Effector CD8-positive, alpha-beta T cell (primary cell): ENCODE measurements at regions not wholly inside any gene's neighbourhood (a gene's known extent, or its start where the extent isn't known, plus 50 kb on each side); places are given as distances from the start of the nearest gene placed in this dataset.
"Not testable (repeated sequence)": the region's sequence is repeated elsewhere in the genome, so short reads cannot be mapped to it uniquely, and the experiment has no call there.

Experiments used
- DNase-seq: peaks from one replicate; lab custom pipeline; 2025; lab: John Stamatoyannopoulos, UW

DNA sequence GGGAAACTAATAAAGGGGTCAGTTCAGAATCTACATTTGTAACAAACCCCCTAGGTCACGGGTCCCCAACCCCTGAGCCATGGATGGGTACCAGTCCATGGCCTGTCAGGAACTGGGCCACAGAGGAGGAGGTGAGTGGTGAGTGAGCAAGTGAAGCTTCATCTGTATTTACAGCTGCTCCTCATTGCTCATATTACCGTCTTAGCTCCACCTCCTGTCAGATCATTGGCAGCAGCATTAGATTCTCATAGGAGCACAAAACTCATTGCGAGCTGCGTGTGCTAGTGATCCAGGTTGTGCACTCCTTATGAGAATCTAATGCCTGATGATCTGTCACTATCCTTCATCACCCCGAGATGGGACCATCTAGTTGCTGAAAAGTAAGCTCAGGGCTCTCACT is 88.4 kb upstream of the MPP7 start:
- DNase-seq = no peak

DNA sequence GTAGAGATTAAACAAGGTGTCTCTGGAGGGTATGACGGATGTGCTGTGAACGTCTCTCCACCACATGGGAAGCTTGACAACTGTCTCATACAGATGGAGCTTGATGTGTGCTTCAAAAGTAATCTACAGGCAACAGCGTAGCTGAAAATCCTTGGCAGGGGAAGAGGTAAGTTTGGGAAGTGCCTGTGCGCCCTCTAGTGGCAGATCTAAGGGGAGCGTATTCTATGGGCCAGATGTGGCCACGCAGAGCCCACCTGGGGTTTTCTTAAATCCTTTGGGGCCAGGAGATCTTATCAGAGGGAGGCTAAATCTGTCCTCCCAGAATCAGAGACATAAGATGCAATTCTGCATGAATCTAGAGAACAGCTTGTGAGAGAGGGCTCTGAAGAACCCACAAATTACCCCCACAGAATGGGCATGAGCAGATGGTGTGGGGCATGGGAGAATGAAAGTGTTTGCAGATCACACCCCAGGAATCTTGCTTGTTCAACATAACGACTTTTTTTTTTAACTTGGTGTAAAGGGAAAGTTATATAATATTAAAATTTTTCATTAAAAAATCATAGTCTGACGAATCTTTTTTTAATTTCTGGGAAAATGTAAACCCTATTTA is 91.2 kb upstream of the MPP7 start:
- DNase-seq = peak; percentile 49

DNA sequence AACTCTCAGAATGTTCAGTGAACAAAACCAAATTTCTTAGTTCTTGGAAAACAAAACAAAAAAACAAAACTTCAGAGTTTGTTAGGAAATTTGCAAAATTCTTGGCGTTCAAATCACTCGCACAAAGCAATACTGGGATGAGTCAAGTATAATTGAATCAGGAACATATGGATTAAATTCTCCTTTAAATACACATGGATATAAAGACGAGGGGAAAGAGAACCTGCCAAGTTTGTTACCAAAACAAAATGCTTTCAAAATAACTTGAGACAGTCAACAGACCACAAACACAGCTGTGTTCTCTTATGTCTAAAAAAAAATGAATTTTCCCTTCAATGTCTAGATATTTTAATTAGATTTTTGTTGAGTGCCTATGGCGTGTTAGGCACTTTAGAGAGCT is 93.5 kb upstream of the MPP7 start:
- no peak for DNase-seq

DNA sequence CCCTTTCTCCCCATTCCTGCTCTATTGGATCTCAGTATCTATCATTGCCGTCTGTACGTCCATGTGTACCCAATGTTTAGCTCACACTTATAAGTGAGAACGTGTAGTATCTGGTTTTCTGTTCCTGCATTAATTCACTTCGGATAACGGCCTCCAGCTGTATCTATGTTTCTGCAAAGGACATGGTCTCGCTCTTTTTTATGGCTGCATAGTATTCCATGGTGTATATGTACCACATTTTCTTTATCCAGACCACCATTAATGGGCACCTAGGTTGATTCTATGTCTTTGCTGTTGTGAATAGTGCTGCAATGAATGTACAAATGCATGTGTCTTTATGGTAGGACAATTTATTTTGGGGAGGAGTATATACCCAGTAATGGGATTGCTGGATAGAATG is 94.4 kb upstream of the MPP7 start:
- DNase-seq = no peak

DNA sequence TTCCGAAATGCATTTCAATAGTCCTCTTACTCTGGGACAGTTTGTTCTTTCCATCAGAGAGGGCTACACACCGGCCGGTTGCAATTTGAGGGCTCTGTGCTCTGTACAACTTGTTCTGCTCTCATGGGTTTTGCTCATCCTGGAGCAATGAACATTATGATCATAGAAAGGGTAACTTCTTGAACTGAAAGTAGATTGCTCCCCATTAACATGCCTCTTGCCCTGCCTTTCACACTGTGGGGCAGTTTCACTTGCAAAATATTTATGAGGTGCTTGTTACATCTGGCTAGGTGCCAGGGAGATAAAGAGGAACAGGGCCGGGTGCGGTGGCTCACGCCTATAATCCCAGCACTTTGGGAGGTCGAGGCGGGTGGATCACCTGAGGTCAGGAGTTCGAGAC is 97.3 kb upstream of the MPP7 start:
- no peak for DNase-seq

DNA sequence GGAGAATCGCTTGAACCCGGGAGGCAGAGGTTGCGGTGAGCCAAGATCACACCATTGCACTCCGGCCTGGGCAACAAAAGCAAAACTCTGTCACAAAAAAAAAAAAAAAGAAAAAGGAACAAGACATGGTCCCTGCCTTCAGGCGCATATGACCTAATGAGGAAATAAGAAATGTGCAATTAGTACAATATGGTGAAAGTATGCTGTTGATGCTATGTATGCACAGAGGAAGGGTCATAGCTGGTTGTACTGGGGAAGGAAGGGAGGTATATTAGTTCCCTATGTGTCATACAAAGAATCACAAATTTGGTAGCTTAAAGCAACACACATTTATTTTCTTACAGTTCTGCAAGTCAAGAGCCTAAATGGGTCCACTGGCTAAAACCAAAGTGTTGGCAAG is 97.8 kb upstream of the MPP7 start:
- no peak for DNase-seq

DNA sequence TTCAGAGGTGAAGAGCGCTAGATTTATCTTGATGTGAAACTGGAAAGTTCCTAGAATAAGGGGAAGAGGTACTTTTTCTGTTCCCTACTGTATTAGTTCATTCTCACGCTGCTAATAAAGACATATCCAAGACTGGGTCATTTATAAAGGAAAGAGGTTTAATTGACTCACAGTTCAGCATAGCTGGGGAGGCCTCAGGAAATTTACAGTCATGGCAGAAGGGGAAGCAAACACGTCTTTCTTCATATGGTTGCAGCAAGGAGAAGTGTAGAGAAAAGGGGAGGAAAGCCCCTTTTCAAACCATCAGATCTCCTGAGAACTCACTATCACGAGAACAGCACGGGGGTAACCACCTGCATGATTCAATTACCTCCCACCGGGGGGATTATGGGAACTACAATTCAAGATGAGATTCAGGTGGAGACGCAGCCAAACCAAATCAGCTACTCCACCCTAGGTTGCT is 99.8 kb upstream of the MPP7 start:
- DNase-seq = not testable (repeated sequence)

DNA sequence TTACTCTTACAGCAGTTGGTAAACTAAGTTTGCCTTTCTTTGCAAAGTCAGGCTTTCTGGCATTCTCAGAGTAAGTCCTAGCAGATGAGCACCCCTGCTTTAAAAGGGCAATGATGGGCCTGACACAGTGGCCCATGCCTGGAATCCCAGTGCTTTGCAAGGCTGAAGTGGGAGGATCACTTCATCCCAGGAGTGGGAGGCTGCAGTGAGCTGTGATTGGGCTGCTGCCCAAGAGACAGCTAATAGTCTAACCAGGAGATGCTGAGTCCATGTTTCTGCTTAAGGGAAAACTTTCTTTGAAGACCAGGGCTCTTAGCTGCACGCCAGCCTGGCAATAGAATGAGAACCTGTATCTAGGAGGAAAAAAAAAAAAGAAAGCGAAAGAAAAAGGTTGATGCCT is 100.2 kb upstream of the MPP7 start:
- no peak for DNase-seq

DNA sequence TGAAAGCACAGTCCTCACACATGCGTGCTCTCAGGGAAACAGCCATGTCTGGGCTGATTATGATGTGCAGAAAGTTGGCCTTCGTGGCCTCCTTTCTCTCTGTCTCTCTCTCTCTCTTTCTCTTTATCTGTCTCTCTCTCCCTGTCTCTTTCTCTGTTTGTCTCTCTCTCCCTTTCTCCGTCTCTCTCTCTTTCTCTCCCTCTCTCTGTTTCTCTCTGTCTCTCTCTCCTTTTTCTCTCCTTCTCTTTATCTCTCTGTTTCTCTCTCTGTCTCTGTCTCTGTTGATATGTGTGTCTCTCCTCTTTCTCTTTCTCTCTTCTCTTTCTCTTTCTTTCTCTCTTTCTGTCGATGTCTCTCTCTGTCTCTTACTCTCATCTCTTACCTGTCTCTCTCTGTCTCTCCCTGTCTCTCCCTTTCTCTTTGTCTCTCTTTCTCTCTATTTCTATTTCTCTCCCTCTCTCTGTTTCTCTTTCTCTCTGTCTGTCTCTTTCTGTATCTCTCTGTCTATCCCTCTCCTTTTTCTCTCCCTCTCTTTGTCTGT is 105.4 kb upstream of the MPP7 start:
- no peak for DNase-seq

DNA sequence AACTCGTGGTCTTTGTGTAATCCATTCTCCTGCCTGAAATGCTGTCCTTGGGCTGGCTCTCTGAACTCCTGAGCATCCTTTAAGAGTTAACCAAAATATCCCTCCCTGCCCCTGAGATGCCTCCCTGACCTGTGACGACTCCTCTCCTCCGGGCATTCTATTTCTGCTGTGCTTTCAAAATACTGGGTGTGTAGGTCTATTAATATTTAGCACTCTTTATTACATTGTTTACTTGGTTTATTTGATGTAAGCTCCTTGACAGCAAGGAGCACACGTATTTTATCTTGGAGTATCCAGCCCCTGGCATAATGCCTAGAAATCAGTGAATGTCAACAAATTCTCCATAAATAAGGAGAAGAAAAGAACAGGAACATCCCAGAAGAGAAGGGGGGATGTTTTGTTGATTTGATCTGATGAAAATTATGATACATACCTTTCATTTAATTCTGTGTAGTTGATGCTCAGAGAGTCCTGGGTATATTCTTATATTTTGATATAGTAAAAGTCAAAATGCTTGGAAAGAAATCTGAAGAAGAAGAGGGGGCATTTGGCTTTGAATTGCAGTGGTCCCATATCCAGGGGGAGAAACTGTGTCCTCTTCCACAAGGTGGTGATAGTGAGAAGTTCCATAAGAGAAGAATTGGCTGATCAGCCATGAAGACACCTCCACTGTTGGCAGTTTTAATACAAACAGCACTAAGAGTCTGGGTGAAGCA is 107.7 kb upstream of the MPP7 start:
- DNase-seq = no peak

DNA sequence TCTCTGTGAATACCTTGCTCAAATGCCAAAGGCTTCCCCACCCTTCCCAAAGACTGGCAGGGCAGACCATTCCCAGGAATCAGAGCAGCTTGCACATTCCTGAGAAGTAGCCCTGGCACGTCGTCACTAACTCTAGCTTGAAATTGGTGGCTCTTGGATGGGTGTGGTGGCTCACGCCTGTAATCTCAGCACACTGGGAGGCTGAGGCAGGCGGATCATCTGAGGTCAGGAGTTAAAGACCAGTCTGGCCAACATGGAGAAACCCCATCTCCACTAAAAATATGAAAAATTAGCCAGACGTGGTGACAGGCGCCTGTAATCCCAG is 108.2 kb upstream of the MPP7 start:
- DNase-seq = no peak

DNA sequence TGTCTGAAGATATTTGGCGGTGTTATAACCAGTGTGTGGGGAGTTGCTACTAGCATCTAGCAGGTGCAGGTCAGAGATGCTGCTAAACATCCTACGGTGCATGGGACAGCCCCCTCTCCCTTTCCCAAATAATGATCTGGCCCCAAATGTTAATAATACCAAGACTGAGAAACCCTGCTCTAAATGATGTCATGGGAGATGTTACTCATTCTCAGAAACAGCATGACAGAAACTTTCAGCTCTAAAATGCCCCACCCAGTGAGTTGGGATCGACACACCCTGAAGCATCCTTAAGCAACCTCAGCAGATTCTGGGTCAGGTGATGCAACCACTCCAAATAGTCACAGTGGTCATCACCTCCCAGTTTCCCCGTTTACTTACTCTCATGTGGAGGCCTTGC is 108.8 kb upstream of the MPP7 start:
- no peak for DNase-seq

DNA sequence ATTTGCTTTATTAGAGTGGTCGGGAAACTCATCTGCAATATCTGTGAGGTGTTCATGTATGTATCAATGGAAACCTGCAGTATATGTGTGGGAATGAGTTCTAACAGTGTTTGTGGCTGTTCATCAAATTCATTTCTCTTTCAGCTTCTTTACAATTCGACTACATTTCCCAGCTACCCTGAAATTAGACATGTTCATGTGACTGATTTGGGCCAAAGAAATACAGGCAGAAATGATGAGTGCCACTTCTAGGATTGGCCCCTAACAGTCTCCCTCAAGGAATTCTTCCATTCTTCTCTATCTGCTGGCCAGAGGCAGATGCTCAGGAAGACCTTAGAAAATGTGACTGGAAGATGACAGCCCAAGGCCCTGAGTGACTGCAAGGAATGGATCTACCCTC is 114.8 kb upstream of the WAC start:
- DNase-seq = no peak

DNA sequence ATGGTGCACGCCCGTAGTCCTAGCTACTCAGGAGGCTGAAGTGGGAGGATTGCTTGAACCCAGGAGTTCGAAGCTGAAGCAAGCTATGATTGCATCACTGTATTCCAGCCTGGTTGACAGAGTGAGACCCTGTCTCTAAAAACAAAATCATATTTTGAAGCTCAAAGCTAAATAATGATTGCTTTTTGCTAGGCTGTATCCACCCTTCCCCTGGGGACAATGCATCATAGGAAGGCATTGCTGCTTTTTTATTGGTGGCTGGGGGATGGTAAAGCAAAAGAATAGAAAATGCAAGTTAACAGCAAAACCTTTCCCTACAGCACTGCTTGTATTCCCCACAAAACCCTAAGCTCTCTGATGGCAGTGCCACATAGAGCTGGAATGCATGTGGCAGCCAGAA is 107.5 kb upstream of the WAC start:
- no peak for DNase-seq

DNA sequence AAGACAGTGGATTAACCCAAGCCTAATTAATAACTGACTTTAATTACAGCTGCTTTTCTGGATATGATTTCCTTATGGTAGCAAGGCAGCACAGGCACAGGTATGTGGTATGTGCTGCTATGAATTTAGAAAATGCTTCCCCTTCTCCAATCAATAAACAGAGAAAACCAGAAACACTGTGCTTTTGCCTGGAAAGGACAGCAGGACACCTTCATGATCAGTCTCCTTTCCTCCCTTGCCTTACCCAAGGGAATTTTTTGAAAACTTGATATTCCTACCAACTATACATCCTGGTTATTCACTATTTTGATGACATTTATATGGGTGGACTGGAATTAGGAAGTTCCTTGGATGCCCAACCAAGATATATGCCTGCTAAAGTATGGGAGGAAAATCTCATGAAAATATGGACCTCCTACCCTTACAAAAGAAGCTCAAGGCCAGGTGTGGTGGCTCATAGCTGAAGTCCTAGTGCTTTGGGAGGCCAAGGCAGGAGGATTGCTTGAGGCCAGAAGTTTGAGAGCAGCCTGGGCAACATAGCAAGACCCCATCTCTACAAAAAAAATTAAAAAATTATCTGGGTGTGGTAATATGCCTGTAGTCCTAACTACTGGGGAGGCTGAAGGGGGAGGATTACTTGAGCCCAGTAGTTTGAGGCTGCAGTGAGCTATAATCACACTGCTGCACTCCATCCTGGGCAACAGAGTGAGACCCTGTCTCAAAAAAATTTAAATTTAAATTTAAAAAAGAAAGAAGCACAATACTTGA is 106.3 kb upstream of the WAC start:
- no peak for DNase-seq

DNA sequence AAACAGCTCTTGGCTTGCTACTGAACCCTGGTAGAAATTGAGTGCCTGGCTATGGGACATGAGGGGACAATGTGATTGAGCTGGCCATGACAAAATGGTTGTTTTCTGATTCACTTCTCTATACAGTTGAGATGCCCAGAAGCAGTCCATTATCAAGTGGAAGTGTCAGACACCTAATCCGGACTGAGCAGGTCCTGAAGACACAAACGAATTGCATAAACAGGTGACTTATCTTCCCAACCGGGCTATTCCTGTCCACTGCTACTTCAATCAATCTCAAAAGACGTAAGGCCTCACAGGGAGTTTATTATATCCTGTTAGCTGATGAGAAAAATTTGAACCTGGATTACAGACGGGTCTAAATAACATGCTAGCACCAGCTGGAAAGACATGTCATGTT is 105.5 kb upstream of the WAC start:
- no peak for DNase-seq

DNA sequence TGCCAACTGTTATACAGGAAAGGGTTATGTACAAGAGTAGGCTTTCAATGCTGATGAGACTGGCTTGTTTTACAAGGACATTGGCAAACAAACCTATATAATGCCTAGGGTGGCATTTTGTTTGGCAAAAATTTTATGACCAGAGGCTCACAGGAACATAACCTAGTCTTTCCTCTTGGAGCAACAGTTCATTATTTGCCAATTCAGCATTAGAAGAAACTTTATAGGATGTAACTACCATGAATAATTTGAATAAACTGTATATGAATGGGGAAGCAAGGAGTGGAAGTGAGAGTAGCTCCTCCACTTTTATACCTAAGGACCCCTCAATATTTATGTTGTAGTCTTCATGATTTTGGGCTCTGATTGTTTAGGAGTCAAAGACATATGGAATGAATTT is 103.9 kb upstream of the WAC start:
- DNase-seq = no peak

DNA sequence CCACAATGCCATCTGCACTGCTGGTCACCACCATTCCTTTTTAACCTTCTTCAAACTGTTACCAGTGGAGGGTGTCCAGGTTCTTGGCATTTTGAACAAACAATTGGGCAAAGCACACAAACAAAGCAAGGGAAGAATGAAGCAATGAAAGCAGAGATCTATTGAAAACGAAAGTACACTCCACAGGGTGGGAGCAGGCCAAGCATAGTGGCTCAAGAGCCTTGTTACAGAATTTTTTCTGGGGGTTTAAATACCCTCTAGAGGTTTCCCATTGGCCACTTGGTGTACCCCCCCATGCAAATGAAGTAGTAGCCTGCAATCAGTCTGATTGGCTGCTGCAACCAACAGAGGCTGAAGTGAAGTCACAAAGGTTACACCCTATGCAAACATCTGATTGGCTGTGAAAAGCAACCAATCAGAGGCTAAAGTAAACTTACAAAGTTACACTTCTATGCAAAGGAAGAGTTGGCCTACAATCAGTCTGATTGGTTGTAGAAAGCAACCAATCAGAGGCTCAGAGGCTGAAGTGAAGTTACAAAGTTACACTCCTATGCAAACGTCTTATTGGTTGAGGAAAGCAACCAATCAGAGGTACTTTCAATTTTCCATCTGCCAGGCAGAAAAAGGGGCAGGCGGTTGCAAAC is 103.2 kb upstream of the WAC start:
- no peak for DNase-seq

DNA sequence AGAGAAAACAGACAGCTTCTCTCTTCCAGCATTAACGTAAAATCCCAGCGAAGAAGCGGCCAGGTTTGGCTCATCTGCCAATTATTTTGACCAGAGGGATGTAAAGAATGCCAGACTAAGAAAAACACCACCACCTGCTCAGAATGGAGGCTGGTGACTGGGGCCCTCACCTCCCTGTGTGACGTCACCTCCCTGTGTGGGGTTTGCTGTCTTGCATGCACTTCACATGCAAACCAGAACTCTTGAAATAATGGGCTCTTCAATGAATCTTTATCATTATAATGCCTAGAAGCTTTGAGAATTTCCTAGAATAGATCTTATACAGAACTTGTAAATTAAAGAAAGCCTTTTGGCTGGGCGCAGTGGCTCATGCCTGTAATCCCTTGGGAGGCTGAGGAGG is 101.8 kb upstream of the WAC start:
- no peak for DNase-seq

DNA sequence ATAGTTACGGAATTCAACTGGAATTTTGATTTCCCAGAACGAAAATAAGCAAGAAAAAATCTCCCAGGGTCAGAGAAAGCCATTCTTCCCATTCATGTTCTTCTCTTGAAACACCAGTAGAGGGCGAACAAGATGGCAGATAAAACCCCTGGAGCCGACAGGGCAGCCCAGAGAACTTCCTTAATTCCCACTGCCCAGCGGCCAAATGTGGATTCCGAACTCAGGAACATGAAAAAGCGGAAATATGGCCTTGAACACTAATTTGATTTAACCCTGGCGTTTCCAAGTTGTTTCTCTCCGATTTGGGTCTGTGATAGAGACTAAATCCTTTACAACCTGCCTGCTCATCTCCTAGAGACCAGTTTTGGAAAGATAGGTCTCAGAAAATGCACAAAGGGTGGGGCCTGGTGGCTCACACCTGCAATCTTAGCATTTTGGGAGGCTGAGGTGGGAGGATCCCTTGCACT is 100.7 kb upstream of the WAC start:
- no peak for DNase-seq

DNA sequence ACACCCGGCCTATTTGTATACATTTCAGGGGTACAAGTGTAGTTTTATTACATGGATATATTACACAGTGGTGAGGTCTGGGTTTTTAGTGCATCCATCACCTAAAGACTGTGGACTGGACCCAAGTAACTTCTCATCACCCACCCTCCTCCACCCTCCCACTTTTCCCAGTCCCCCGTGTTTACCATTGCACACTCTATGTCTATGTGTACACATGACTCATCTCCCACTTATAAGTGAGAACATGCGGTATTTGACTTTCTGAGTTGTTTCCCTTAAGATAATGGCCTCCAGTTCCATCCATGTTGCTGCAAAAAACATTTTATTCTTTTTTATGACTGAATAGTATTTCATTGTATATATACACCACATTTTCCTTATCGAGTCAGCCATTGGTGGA is 98.9 kb upstream of the WAC start:
- DNase-seq = no peak

DNA sequence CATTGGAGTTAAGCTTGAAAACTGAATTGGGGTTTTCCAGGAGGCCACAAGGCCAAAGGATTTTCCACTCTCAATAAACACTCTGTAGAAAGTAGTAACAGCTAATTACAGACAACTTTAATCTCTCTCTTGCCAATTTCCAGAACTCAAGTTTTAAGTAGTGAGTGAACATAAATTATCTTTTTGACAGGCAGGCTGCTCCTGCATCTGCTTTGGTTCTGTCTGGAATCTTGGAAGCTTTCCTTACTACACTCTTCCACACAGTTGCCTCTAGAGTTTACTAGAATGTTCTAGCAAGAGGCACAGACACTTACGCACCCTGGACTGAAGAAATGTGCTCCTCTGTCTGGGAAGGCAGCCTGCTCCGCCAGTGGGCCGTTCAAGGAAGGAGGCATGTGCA is 90.5 kb upstream of the WAC start:
- DNase-seq = no peak

DNA sequence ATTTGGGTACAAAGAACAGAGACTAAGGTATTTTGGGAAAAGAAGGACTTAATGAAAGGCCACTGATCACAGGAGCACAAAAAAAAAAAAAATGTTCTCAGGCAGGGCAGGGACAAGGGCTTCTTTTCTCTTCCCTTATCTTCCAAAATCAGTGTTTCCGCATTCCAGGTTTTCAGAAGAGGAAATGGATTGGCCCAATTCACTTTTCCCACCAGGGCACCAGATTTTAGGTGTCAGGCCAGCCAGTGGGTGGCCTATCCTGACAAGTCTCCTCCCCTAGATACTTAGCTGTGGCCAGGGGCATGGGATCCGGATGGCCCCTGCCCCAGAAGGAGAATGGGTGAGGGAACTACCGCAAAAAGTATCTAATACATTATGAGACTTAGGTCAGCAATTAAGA is 88.9 kb upstream of the WAC start:
- DNase-seq = no peak
